ENCODE measurements at regions not wholly inside any gene's neighbourhood (a gene's known extent, or its start where the extent isn't known, plus 50 kb on each side); places are given as distances from the start of the nearest gene placed in this dataset.

DNA sequence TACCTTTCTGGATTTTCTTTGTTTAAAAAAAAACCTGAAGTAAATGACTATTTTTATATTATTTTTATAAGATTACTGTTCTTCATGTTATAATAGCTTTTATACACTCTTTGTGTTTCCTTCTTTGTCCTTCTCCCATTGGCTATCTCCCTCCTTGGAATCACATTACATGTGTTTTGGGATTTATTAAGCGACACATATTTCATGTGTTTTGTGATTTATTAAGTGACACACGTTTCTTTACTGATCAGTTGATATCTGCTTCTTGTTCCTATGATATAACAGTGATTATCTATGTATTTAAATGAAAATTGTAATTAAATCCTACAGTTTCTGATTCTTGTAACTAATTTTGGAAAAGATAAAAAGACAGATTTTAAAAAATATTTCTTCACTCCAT is 817.3 kb upstream of the AGA start:
- TF ChIP-seq, protein P1, sequence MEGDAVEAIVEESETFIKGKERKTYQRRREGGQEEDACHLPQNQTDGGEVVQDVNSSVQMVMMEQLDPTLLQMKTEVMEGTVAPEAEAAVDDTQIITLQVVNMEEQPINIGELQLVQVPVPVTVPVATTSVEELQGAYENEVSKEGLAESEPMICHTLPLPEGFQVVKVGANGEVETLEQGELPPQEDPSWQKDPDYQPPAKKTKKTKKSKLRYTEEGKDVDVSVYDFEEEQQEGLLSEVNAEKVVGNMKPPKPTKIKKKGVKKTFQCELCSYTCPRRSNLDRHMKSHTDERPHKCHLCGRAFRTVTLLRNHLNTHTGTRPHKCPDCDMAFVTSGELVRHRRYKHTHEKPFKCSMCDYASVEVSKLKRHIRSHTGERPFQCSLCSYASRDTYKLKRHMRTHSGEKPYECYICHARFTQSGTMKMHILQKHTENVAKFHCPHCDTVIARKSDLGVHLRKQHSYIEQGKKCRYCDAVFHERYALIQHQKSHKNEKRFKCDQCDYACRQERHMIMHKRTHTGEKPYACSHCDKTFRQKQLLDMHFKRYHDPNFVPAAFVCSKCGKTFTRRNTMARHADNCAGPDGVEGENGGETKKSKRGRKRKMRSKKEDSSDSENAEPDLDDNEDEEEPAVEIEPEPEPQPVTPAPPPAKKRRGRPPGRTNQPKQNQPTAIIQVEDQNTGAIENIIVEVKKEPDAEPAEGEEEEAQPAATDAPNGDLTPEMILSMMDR (IDR thresholded peaks at IDR 0.05; ENCODE audit: control insufficient read depth, insufficient read depth, low read depth, low read length, missing control alignments), result no peak
- no peak for DNase-seq (ENCODE audit: low read depth)
- H3K4me3 ChIP-seq (ENCODE audit: control insufficient read depth, low read depth, low read length), result no peak overlapping the region

DNA sequence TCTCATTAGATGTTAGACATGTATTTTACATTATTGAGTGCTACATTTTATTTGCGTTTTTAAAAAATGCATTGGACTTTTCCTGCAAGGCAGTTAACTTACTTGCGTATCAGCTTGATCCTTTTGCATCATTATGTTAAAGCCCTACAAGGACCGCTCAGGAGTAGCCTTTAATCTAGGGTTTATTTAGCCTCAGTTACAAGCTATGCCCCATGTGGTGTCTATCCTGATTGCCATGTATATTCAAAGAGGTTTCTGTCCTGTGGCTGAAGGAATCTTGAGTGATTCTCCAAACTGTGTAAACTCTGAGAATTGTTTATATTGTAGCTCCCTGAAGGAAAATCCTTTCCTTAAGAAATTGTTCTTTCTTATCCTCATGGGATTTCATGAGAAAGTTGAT is 821.8 kb upstream of the AGA start:
- TF ChIP-seq, protein P1 (IDR thresholded peaks at IDR 0.05; ENCODE audit: control insufficient read depth, insufficient read depth, low read depth, low read length, missing control alignments), result no peak
- H3K4me3 ChIP-seq (ENCODE audit: control insufficient read depth, low read depth, low read length), result no peak overlapping the region
- no peak for DNase-seq (ENCODE audit: low read depth)

DNA sequence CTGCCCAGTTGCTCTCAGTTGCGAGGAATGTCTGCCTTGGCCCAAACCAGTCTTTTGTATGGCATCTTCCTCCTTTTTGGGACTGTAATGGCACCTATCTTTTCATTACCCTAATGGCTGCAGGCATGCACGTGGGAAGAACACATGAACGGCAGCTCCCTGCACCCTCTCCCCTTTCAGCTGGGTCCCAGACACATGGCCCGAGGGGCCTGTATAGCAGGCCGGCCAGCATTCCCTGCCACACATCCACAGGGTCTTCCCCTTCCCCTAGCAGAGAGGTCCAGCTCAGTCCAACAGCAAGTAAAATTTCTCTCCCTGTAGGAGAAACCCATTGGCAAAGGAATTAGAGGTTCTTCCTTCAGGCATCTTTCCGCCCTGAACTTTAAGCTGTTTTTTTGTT is 829.1 kb upstream of the AGA start:
- no peak overlapping the region for H3K4me3 ChIP-seq (ENCODE audit: control insufficient read depth, low read depth, low read length)
- TF ChIP-seq, protein P1 (IDR thresholded peaks at IDR 0.05; ENCODE audit: control insufficient read depth, insufficient read depth, low read depth, low read length, missing control alignments), result no peak
- DNase-seq (ENCODE audit: low read depth), result no peak

DNA sequence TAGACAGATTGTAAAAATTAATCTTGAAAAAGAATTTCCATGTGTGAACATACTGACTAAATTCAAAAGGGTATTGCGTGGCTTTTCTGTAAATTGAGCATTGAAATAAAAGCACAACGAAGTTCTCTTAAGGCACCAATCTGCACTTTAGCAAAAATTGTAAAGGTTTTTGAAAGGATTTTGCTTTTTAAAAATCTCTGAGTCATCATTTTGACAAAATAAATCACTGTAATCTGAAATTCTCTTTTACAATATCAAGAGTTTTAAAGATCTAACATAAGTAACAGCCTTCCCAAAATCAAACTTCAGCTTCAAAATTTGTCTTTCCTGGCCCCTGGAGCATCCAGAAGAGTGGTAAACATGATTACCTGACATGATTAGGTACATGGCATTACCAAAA is 830.9 kb upstream of the AGA start:
- H3K4me3 ChIP-seq (ENCODE audit: control insufficient read depth, low read depth, low read length), result no peak overlapping the region
- TF ChIP-seq, protein P1 (IDR thresholded peaks at IDR 0.05; ENCODE audit: control insufficient read depth, insufficient read depth, low read depth, low read length, missing control alignments), result no peak
- no peak for DNase-seq (ENCODE audit: low read depth)

DNA sequence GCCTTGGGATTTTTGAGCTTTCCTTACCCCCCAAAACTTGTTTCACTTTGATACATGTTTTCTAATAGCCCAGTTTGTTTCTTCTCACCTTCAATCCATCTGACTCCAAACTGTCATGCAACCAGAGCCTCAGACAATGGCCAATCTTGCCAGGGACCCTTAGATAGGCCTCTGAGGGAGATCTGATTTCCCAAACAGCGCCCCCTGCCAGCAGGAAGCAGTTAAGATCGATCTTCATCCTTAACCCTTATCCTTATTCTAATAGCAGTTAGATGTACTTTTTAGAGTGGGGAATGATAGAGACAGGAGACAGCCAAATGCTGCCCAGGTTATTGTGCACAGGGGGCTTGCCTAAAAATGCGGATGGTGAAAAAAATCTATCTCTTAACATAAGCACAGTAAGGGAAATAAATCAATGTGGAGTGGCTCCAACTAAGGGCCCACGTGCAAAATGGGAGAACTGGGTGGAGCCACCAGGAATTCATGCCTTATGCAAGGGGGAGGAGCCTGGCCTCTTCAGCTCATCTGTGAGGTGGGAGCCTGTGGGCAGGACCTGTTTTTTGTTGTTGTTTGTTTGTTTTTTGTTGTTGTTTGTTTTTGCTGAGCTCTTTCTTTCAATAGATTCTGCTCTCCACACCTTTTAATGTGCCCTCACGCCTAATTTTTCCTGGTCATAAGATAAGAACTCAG is 833.6 kb upstream of the AGA start:
- H3K4me3 ChIP-seq (ENCODE audit: control insufficient read depth, low read depth, low read length), result no peak overlapping the region
- TF ChIP-seq, protein P1 (IDR thresholded peaks at IDR 0.05; ENCODE audit: control insufficient read depth, insufficient read depth, low read depth, low read length, missing control alignments), result no peak
- no peak for DNase-seq (ENCODE audit: low read depth)

DNA sequence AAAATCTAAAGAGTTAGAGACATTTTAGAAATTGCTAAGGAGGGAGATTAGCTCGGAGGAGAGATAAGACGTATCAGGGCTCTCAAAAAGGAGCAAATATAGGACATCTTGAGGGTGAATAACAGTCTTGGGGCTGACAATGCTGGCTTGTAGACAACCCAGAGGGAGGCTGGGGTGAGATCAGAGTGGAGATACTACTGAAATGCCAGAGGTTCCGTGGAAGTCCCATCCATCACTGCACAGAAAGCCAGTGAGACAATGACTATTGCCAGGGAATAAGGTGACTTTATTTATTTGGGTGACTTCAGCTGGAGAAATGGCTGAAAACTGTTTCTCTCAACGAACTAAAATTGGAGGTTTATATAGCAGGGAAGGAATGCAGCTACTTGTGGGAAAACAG is 838.1 kb upstream of the AGA start:
- TF ChIP-seq, protein P1 (IDR thresholded peaks at IDR 0.05; ENCODE audit: control insufficient read depth, insufficient read depth, low read depth, low read length, missing control alignments), result no peak
- no peak for DNase-seq (ENCODE audit: low read depth)
- H3K4me3 ChIP-seq (ENCODE audit: control insufficient read depth, low read depth, low read length), result no peak overlapping the region

All from AG09309 (cell line).